CD4-positive, alpha-beta T cell treated with Interleukin-17A for 1 hour (primary cell): ENCODE measurements at regions not wholly inside any gene's neighbourhood (a gene's known extent, or its start where the extent isn't known, plus 50 kb on each side); places are given as distances from the start of the nearest gene placed in this dataset.

Experiments used
- DNase-seq: peaks from one replicate; pipeline ENCODE4 v3.0.0-alpha.2; 2020

DNA sequence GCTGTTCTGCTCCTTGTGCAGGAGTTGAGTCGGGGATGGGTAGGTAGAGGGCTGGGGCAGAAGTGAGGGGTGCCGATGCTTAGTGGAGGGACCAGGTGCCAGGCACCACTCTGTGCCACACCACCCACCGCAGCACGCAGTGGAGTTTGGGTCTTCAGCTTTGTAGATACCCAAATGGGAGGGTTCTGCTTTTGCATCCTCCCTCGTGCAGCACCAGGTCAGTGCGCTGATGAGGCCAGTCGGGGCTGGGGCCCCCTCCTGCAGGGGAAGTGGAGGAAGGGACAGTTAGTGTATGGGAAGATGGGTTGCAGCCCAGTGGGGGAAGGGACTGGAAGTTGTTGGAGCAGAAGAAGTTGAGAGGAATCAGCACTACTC lies 244.0 kb downstream of the RHOU start:
- no peak for DNase-seq

DNA sequence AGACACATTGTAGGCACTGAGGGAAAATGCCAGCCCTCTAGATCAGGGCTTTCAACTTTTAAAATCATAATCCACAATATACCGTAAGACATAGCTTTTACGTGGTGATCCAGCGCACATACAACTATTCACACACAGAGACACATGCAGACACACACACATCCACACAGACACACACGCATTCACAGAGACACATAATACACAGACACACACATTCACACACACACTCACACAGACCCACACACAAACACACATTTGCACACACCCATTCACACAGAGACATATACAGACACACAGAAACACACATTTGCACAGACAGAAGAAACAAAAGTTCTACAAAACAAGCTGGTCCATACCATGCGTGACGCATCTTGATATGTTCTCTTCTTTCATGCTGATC lies 244.5 kb downstream of the RHOU start:
- DNase-seq = no peak

DNA sequence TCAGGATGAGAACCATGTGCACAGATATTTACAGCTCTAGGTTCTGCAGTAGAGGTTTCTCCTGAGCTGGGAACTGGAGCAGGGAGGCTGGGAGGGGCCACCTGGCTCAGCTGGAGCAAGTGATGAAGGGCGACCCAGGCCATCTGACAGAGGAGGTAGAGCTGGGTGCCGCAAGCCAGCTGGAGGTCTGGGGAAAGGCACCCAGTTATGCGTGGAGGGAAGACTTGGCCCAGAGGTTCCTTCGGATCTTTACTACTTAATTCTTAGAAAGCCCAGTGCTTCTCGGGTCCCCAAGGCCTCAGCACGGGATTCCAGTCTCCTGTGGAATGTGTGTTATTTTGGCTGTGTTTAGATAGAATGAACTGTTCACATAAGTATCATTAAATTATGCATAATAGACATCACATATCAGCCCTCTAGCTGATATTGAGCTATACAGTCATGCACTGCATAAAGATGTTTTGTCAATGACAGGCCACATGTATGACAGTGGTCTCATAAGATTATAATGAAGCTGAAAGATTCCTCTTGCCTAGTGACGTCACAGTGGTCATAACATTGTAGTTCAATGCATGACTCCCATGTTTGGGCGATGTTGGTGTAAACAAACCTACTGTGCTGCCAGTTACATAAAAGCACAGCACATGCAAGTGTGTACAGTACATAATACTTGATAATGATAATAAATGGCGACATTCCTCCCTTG lies 245.1 kb downstream of the RHOU start:
- DNase-seq = no peak

- no peak for DNase-seq
Measured at GRCh38 chr1:228982637-228983036, 247.4 kb downstream of the RHOU start.

DNA sequence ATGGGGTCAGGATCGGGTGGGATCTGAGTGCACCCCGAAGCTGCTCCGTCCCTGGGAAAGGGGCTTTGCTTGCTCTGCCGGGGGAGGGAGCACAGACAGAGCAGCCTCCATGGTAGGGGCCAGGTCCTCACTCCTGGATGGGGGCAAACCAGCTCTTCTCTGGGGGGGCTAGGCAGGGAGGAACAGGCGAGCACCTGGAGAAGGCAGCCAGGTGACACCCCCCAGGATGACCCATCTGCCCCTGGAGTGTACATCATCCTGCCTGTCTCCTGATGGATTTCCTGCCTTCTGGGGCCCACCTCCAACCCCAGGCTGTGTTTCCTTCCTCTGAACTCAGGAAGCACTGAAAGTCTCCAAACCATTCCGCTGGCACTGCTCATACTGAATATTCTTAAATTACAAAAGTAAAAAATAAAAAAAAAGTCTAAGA lies 248.0 kb downstream of the RHOU start:
- no peak for DNase-seq

GRCh38 chr1:228983661-228984060 lies 248.4 kb downstream of the RHOU start:
- DNase-seq = no peak

DNA sequence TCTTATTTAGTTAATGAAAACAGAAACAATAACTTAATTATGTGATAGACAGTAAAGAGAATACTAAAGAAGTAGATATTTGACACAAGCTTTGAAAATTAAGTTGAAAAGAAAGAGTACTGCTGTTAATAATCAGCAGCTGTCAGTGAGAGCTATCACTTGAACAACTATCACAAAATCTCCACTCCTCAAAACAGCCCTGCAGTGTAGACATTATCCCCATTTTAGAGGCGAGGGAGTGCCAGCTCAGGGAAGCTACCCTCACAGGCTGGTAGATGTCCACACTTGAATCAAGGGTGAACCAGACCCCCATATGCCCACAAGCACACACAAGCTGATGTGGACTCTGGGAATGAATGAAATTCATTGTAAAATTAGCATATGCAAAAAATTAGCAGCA lies 248.8 kb downstream of the RHOU start:
- DNase-seq = no peak

DNA sequence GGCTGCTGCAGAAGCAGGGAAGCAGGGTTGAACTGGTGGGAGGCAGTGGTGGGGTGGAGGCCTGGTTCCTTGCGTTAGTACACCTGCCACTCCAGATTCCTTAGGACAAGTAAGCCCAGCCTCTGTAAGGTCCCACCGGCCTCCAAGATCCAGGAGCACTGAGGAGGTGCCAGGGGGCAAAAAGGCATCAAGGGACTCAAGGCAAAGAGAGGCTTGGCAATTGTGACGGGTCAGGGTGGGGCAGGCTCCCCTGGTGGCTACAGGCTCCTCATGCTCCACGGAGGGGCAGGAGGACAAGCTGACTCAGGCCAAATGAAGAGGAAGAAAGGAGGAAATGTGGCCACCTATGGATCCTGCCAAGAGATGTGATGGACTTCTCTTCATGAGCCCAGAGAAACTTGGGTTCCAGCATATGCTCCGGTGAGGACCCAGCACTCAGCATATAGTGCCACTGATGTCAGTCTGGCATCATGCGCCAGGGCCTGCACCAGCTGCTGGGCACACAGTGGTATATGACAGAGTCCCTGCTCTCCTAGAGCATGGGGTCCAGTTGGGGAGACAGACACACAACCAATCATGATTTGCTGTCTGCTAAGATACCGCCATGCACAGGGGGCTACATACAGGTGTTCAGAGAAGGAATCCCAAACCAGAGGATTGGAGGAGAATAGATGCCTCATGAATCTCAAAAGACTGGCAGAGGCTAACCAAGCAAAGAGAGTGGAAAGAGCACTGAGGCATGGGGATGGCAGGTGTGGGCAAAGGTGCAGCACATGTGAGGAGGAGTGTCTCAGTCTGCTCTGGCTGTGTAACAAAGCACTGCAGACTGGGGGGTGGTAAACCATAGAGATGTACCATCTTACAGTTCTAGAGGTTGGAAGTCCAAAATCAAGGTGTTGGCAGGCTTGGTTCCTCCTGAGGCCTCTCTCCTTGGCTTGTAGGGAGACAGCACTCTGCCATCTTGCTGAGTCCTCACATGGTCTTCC lies 249.7 kb downstream of the RHOU start:
- no peak for DNase-seq

- no peak for DNase-seq
Measured at GRCh38 chr1:228985661-228986060, 250.4 kb downstream of the RHOU start.

DNA sequence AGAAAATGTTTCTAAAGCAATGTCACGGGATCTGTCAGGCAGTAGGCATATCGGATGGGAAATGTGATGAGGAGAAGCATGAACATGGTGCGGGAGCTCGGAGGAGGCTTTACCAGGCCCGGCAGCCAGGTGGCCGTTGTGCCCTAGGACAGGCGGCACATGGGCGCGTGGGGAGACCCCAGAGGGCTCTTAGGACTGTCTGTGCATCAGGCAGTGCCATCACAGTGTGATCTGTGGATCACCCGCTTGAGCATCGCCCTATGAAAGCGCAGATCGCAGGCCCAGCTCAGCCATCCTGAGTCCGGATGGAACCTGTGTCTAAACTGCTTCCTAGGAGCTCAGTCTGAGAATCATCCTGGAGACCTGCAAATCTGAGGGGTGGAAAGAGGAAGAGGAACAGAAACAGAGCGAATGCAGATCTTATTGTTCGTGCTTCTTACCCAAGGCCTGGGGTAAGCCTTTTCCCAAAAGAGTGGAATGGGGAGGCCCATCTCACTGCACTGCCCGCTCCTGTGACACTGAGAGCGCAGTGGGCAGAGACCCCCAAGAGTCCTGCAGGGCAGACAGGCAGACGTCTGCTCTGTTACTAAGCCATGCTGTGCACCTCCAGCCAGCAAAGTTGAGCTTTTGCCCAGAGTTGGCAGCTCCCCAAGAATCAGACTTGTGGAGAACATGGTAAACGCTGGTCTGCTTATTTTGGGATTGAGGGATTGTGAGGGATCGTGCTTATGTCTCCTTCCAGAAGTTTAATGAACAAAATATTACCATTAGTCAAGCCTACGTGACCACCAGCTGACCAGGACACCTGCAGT lies 251.0 kb downstream of the RHOU start:
- DNase-seq = no peak

GRCh38 chr1:228987286-228987685 lies 252.0 kb downstream of the RHOU start:
- DNase-seq = no peak

DNA sequence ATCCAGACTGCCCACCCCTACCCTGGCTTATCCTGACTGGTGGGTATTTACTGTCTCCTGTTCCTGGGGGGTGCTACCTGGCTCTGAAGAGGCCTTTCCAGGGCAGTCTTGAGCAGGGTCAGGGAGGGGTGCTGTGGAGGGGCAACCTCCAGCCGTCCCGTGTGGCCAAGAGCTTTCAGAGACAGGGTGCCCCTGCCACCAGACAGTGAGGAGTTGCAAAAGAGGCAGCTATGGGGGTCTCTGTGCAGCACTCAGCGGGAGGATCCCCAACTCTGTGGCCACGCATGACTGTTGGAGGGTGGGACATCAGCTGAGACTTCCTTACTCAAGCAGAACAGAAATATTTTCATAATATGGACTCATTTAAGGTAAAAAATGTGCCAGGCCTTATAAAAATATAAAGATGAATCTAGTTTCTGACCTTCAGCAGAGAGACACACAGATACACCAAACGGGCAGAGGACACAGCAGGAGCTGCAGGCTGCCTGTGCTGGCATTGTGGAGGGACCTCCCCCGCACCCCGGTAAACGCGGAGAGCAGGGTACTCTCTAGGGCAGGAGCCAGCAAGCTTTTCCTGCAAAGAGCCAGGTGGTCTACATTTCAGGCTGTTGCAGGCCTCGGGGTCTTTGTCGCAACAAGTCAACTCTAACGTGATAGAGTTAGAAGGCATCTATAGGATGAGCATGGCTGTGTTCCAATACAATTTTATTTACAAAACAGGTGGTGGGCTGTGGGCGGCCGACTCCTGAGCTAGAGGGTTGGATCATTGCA lies 252.6 kb downstream of the RHOU start:
- DNase-seq = no peak

- no peak for DNase-seq
Measured at GRCh38 chr1:228988664-228989063, 253.4 kb downstream of the RHOU start.

GRCh38 chr1:228989176-228989575 lies 253.9 kb downstream of the RHOU start:
- no peak for DNase-seq

DNA sequence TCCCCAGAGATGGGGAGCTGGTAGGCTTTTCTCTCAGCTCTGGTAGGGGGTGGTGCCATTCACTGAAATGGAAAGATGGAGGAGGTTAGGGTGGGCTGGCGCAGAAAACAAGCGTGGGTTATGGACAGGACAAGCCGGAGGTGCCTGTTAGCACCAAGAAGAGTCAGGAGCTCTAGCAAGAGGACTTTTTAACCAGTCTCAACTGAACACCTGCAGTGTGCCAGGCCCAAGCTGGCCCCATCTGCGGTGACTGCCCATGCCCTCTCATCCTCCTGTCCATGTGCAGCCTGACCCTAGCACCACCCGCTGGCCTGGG lies 254.4 kb downstream of the RHOU start:
- no peak for DNase-seq

DNA sequence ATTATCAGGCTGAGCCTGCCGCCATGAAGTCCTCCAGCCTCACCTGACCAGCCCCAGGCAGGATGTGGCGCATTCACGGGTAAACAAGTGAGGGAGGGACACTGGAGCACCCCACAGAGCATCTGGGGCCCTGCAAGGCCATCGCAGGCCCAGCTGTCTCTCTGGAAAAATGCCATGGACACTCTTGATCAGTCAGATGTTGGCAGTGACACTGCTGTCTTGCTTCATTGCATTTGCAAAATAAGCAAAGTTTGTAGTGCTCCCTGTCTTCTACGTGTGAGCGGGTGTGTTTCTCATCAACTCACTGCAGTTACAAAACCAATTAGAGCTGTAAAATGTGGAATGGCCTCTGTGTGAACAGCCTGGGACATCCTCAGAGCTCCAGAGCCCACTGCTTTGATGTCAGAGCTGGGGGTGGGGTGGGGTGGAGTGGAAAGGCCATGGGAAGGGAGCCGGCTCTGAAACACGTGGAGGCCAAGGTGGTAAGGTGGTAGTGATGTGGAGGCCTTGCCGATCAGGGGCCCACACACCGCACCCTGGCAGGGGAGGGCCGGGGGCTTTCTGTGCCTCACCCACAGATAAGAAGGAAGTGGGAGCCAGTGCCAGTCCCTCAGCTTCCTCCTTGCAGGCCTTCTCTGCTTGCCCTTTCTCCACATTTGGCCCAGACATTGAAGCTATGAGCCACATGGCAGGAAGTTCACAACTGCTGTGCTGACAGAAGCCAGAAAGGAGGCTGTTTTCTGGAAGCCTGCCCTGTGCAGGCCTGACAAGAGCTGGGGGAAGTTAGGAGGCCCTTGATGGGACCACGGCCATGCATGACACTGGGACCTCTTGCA lies 254.9 kb downstream of the RHOU start:
- no peak for DNase-seq

- DNase-seq = no peak
Measured at GRCh38 chr1:228990906-228991569, 255.8 kb downstream of the RHOU start.

DNA sequence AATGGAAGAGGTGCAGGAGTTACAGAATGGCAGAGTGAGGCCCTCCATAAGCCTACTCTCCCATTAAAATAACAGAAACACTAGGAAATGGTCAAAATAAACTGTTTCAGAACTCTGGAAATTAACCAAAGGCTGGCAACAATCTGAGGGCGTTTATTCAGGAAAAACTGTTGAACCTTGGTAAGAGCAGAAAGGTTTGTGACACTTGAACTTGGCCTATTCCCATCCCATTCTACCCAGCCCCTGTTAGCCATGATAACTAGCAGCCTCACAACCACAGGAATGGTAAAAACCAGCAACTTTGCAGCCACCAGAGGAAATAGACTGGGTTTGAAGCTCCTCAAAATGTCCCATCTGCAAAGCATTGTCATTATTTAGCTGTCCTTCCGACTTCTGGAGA lies 256.8 kb downstream of the RHOU start:
- DNase-seq = no peak

- no peak for DNase-seq
Measured at GRCh38 chr1:228992907-228993535, 257.7 kb downstream of the RHOU start.
